Type B pancreatic cell (in vitro differentiated cells): ENCODE measurements at regions not wholly inside any gene's neighbourhood (a gene's known extent, or its start where the extent isn't known, plus 50 kb on each side); places are given as distances from the start of the nearest gene placed in this dataset.

Experiments used
- DNase-seq: peaks from one replicate; pipeline ENCODE4 v3.0.0; 2021; ENCODE audit warnings: mixed read lengths; ENCODE audit not compliant: unreplicated experiment; ENCODE audit errors: extremely low spot score
- H3K27ac Mint-ChIP-seq: 2 replicates; pipeline ENCODE4 v1.8.0; 2021; ENCODE audit warnings: mild to moderate bottlenecking, mixed read lengths
- H3K27me3 Mint-ChIP-seq: 2 replicates; pipeline ENCODE4 v1.8.0; 2021; ENCODE audit warnings: mixed read lengths
- H3K36me3 Mint-ChIP-seq: 2 replicates; pipeline ENCODE4 v1.8.0; 2021; ENCODE audit warnings: mixed read lengths
- H3K4me1 Mint-ChIP-seq: one replicate; pipeline ENCODE4 v1.8.0; 2021; ENCODE audit warnings: mixed read lengths; ENCODE audit not compliant: unreplicated experiment
- H3K4me3 Mint-ChIP-seq: 2 replicates; pipeline ENCODE4 v1.8.0; 2021; ENCODE audit warnings: mild to moderate bottlenecking, mixed read lengths
- H3K9me3 Mint-ChIP-seq: 2 replicates; pipeline ENCODE4 v1.8.0; 2021; ENCODE audit warnings: mixed read lengths
- CTCF ChIP-seq: fragments of 200-600 bp; sonication (generic); conservative IDR thresholded peaks from 2 replicates; pipeline ENCODE4 v1.5.0; 2021; ENCODE audit warnings: antibody characterized with exemption, mild to moderate bottlenecking

- Mint-ChIP-seq H3K9me3 (no peaks in the 10 kb centered on the region), H3K36me3 (no peaks in the 10 kb centered on the region), H3K27me3 (no peaks in the 10 kb centered on the region), H3K27ac (no peak overlapping the region), H3K4me3 (no peak overlapping the region), H3K4me1 (no peaks in the 10 kb centered on the region)
- DNase-seq, result no peak
- no peak for TF ChIP-seq CTCF
Measured at GRCh38 chr3:180329847-180330246, 272.1 kb upstream of the TTC14 start.

- no peak overlapping the region for H3K4me3 Mint-ChIP-seq
- no peaks in the 10 kb centered on the region for H3K27me3 Mint-ChIP-seq
- H3K9me3 Mint-ChIP-seq, result no peaks in the 10 kb centered on the region
- H3K36me3 Mint-ChIP-seq, result no peaks in the 10 kb centered on the region
- no peak for TF ChIP-seq CTCF
- no peak overlapping the region for H3K27ac Mint-ChIP-seq
- no peak for DNase-seq
- H3K4me1 Mint-ChIP-seq, result no peaks in the 10 kb centered on the region
Measured at GRCh38 chr3:180330440-180330839, 271.5 kb upstream of the TTC14 start.

GRCh38 chr3:180332608-180333007 is 269.4 kb upstream of the TTC14 start:
- Mint-ChIP-seq H3K9me3 (no peaks in the 10 kb centered on the region), H3K27me3 (no peaks in the 10 kb centered on the region), H3K27ac (no peak overlapping the region), H3K4me3 (no peak overlapping the region), H3K4me1 (no peaks in the 10 kb centered on the region), H3K36me3 (no peaks in the 10 kb centered on the region)
- no peak for TF ChIP-seq CTCF
- no peak for DNase-seq

GRCh38 chr3:180335050-180335449 is 266.9 kb upstream of the TTC14 start:
- Mint-ChIP-seq H3K4me3 (no peak overlapping the region), H3K36me3 (no peaks in the 10 kb centered on the region)

GRCh38 chr3:180340395-180340794 is 261.6 kb upstream of the TTC14 start:
- TF ChIP-seq CTCF, result no peak
- no peak for DNase-seq
- H3K27me3 Mint-ChIP-seq, result no peaks in the 10 kb centered on the region
- H3K4me1 Mint-ChIP-seq, result no peaks in the 10 kb centered on the region
- no peak overlapping the region for H3K4me3 Mint-ChIP-seq
- no peak overlapping the region for H3K27ac Mint-ChIP-seq
- H3K9me3 Mint-ChIP-seq, result no peaks in the 10 kb centered on the region
- H3K36me3 Mint-ChIP-seq, result no peaks in the 10 kb centered on the region

More at GRCh38 chr3:180335050-180335449, 266.9 kb upstream of the TTC14 start:
- no peaks in the 10 kb centered on the region for H3K27me3 Mint-ChIP-seq
- no peak for TF ChIP-seq CTCF
- no peaks in the 10 kb centered on the region for H3K9me3 Mint-ChIP-seq
- DNase-seq, result no peak
- no peak overlapping the region for H3K27ac Mint-ChIP-seq
- no peaks in the 10 kb centered on the region for H3K4me1 Mint-ChIP-seq

GRCh38 chr3:180341516-180341915 is 260.4 kb upstream of the TTC14 start:
- Mint-ChIP-seq H3K9me3 (no peaks in the 10 kb centered on the region), H3K27ac (no peak overlapping the region), H3K4me3 (no peak overlapping the region), H3K27me3 (no peaks in the 10 kb centered on the region), H3K36me3 (no peaks in the 10 kb centered on the region), H3K4me1 (no peaks in the 10 kb centered on the region)
- TF ChIP-seq CTCF, result no peak
- DNase-seq, result no peak
